NCI-H1092 (cell line): ENCODE measurements at regions not wholly inside any gene's neighbourhood (a gene's known extent, or its start where the extent isn't known, plus 50 kb on each side); places are given as distances from the start of the nearest gene placed in this dataset.
"Not testable (repeated sequence)": the region's sequence is repeated elsewhere in the genome, so short reads cannot be mapped to it uniquely, and the experiment has no call there.

Experiments
- DNase-seq: peaks from one replicate; lab custom pipeline; 2025; lab: John Stamatoyannopoulos, UW

GRCh38 chr6:166877906-166878305 is 78.4 kb downstream of the RNASET2 start:
- DNase-seq, result no peak

- no peak for DNase-seq
These were observed 79.0 kb downstream of the RNASET2 start for GRCh38 chr6:166877349-166877748.

- DNase-seq, result no peak
These were observed 83.8 kb downstream of the RNASET2 start for GRCh38 chr6:166872531-166873009.

GRCh38 chr6:166870602-166871208 is 85.6 kb downstream of the RNASET2 start:
- DNase-seq, result no peak

GRCh38 chr6:166866839-166867637 is 89.3 kb downstream of the RNASET2 start:
- DNase-seq, result peak; percentile 60

- no peak for DNase-seq
These were observed 92.0 kb downstream of the RNASET2 start for GRCh38 chr6:166864333-166864732.

- DNase-seq, result no peak
These were observed 93.3 kb downstream of the RNASET2 start for GRCh38 chr6:166862978-166863530.

GRCh38 chr6:166862287-166862977 is 93.9 kb downstream of the RNASET2 start:
- peak; percentile 59 for DNase-seq

GRCh38 chr6:166861961-166862286 is 94.4 kb downstream of the RNASET2 start:
- DNase-seq, result no peak

GRCh38 chr6:166861304-166861703 is 95.0 kb downstream of the RNASET2 start:
- no peak for DNase-seq

GRCh38 chr6:166860392-166860791 is 96.0 kb downstream of the RNASET2 start:
- DNase-seq, result no peak

- DNase-seq, result no peak
These were observed 100.9 kb downstream of the RNASET2 start for GRCh38 chr6:166855416-166855815.

GRCh38 chr6:166853371-166854325 is 102.7 kb downstream of the RNASET2 start:
- DNase-seq, result no peak

- DNase-seq, result no peak
These were observed 103.8 kb downstream of the RNASET2 start for GRCh38 chr6:166852451-166852975.

GRCh38 chr6:166851911-166852310 is 104.4 kb downstream of the RNASET2 start:
- DNase-seq, result no peak

GRCh38 chr6:166851426-166851825 is 104.9 kb downstream of the RNASET2 start:
- DNase-seq, result no peak

- no peak for DNase-seq
These were observed 105.7 kb downstream of the RNASET2 start for GRCh38 chr6:166850677-166851076.

- no peak for DNase-seq
These were observed 106.6 kb downstream of the RNASET2 start for GRCh38 chr6:166849749-166850183.

- DNase-seq, result no peak
These were observed 107.2 kb downstream of the RNASET2 start for GRCh38 chr6:166848979-166849748.

- not testable (repeated sequence) for DNase-seq
These were observed 109.8 kb downstream of the RNASET2 start for GRCh38 chr6:166846446-166847142.
